NT2/D1 (cell line): ENCODE measurements at regions not wholly inside any gene's neighbourhood (a gene's known extent, or its start where the extent isn't known, plus 50 kb on each side); places are given as distances from the start of the nearest gene placed in this dataset.

ENCODE experiments used
- SUZ12 ChIP-seq: IDR thresholded peaks from 2 replicates; pipeline ENCODE4 v1.6.1; 2011; ENCODE audit not compliant: insufficient read length, insufficient read depth; ENCODE audit errors: extremely low read depth
- ZNF274 ChIP-seq: IDR thresholded peaks from 2 replicates; pipeline ENCODE4 v1.6.1; 2011; ENCODE audit warnings: mild to moderate bottlenecking, low read depth, low read length

DNA sequence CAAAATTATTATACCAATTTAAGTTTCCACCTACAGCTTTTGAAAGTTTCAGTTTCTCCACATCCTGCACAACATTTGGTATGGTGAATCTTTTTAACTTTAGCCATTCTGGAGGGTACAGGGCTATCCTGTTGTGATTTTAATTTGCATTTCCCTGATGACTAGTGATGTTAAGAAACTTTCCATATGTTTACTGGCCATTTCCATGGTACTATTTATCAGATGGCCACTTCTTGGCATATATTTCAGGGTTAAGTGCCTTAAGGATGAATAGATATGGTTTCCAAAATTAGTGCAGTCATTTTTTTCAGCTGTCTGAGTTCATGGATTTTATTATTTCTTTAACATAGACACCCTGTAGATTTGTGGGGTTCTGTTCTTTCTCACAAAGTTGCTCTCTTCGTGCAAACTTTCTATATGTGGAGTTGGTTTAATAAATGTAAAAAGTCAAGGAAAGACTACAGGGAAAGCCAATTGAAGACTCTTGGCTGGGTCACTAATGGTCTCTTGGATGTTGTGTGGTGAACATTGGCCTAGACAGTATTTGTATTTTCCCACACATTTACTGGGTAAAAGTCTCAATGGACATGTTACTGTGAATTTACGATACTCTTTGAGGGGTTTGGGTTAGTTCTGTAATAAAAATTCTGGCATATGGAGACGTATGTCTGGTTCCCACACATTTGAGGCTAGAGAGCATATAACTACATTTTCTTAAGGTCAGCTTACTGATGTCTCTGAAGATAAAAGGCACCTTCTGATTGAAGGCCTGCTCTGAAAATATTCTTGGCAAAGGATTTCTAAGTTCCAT lies 147.5 kb upstream of the PDZRN3 start:
- no peak for TF ChIP-seq ZNF274
- TF ChIP-seq SUZ12, result no peak
